Upper lobe of left lung (tissue), 4 donors: ENCODE measurements at regions not wholly inside any gene's neighbourhood (a gene's known extent, or its start where the extent isn't known, plus 50 kb on each side); places are given as distances from the start of the nearest gene placed in this dataset.

Experiments
- CTCF ChIP-seq, 6 experiments: fragments of 450-650 bp in 4 of 6; fragments of 200-600 bp in 2 of 6; sonication (generic) in 2 of 6; IDR thresholded peaks; one replicate each; pipeline ENCODE4 v1.5.1; 2016 to 2019; ENCODE audit warnings: antibody characterized with exemption in 6 of 6
- EP300 ChIP-seq, 4 donors: sonication (generic); formaldehyde crosslinking; IDR thresholded peaks; one replicate each; pipeline ENCODE4 v1.5.1; 2017; ENCODE audit warnings: antibody characterized with exemption in 4 of 4, control low read depth in 2 of 4
- POLR2AphosphoS5 ChIP-seq, 2 donors: sonication (generic); formaldehyde crosslinking; IDR thresholded peaks; one replicate each; pipeline ENCODE4 v1.5.1; 2017; ENCODE audit warnings: antibody characterized with exemption in 2 of 2

GRCh38 chr13:60311527-60311926 is 85.5 kb upstream of the TDRD3 start:
- no peak for TF ChIP-seq CTCF (IDR thresholded peaks at IDR 0.05)
- TF ChIP-seq POLR2AphosphoS5 (IDR thresholded peaks at IDR 0.05) = no peak
- no peak for TF ChIP-seq EP300 (IDR thresholded peaks at IDR 0.05)
